ENCODE measurements at regions not wholly inside any gene's neighbourhood (a gene's known extent, or its start where the extent isn't known, plus 50 kb on each side); places are given as distances from the start of the nearest gene placed in this dataset.
"Not testable (repeated sequence)": the region's sequence is repeated elsewhere in the genome, so short reads cannot be mapped to it uniquely, and the experiment has no call there.

- H3K9me2 ChIP-seq (replicated peaks; ENCODE audit: low read length) = no peaks in the 10 kb centered on the region
- intact Hi-C loops (cut with micrococcal nuclease) = no loop called here
- H3K9me3 ChIP-seq (ENCODE audit: low read length) = no peaks in the 10 kb centered on the region
- BruUV-seq (replicated peaks) = no TSS peak
- H3F3A ChIP-seq (ENCODE audit: low read length, unreplicated experiment) = no peaks in the 10 kb centered on the region
- H3K4me3 ChIP-seq (ENCODE audit: low read length) = no peak overlapping the region
- no peak overlapping the region for H2AFZ ChIP-seq (ENCODE audit: low read length)
- H3K79me2 ChIP-seq (ENCODE audit: low read length) = no peaks in the 10 kb centered on the region
- POLR2A ChIA-PET (ENCODE audit: unreplicated experiment) = no interaction called here
- no peak for ATAC-seq
- no peaks in the 10 kb centered on the region for H3K27me3 ChIP-seq (ENCODE audit: low read length)
- H3K4me2 ChIP-seq (ENCODE audit: low read length) = no peak overlapping the region
- no peak overlapping the region for H3K9ac ChIP-seq (ENCODE audit: low read length)
- H3K36me3 ChIP-seq (ENCODE audit: low read depth, low read length) = no peaks in the 10 kb centered on the region
- TF ChIP-seq EZH2phosphoT487 (IDR thresholded peaks at IDR 0.05; ENCODE audit: borderline replicate concordance, low read length) = no peak
- no peak for TF ChIP-seq CTCF (conservative IDR thresholded peaks at IDR 0.05; ENCODE audit: low read depth, low read length)
- no peak for TF ChIP-seq EZH2 (IDR thresholded peaks at IDR 0.05; ENCODE audit: low read length, unreplicated experiment)
- no peaks in the 10 kb centered on the region for H3K4me1 ChIP-seq (ENCODE audit: insufficient read depth, low read length)
- H4K20me1 ChIP-seq (ENCODE audit: low read length) = no peaks in the 10 kb centered on the region
- CTCF ChIA-PET = no interaction called here
- no peak for DNase-seq
- H3K27ac ChIP-seq (ENCODE audit: low read length) = no peak overlapping the region
Measured at GRCh38 chr9:107827304-107827703, 337.7 kb upstream of the KLF4 start.

GRCh38 chr9:107826688-107826983 lies 337.1 kb upstream of the KLF4 start:
- ATAC-seq; BruUV-seq (replicated peaks); H2AFZ ChIP-seq (ENCODE audit: low read length); H3K27ac ChIP-seq (ENCODE audit: low read length); intact Hi-C loops (cut with micrococcal nuclease); H3K4me3 ChIP-seq (ENCODE audit: low read length); H3K9me2 ChIP-seq (replicated peaks; ENCODE audit: low read length); H3K4me2 ChIP-seq (ENCODE audit: low read length); H4K20me1 ChIP-seq (ENCODE audit: low read length); POLR2A ChIA-PET (ENCODE audit: unreplicated experiment); H3K36me3 ChIP-seq (ENCODE audit: low read depth, low read length); H3K4me1 ChIP-seq (ENCODE audit: insufficient read depth, low read length); H3K9me3 ChIP-seq (ENCODE audit: low read length); DNase-seq; H3K79me2 ChIP-seq (ENCODE audit: low read length); H3F3A ChIP-seq (ENCODE audit: low read length, unreplicated experiment); H3K27me3 ChIP-seq (ENCODE audit: low read length); H3K9ac ChIP-seq (ENCODE audit: low read length): not testable (repeated sequence)
- CTCF ChIA-PET = interaction anchor here (0.6 kb wide), 1 partner anchor 364 kb away, joined by 5 read pairs; no protein-coding TSS in a partner anchor

DNA sequence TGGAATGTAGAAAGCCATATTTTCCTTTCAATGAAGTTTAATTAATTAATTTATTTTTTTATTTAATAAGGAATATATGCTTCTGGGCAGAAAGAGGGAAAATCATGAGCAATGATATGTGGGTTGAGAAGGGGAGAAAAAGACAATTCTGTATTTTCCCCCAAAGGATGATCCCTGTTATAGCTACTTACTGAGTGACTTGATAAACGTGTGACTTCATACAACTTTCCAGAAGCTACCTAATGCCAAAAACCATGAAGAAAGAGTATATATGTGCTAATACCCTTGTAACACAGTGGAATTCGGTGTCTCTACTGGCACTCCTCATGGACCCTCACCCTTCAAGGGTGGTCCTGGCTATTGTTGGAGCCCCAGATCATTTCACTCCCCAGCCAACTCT lies 335.0 kb upstream of the KLF4 start:
- BruUV-seq (replicated peaks) = no TSS peak
- Histone ChIP-seq H3K9me2 (replicated peaks; ENCODE audit: low read length) (no peaks in the 10 kb centered on the region), H3K4me3 (ENCODE audit: low read length) (no peak overlapping the region), H4K20me1 (ENCODE audit: low read length) (no peaks in the 10 kb centered on the region), H3K4me2 (ENCODE audit: low read length) (no peak overlapping the region), H3K79me2 (ENCODE audit: low read length) (no peaks in the 10 kb centered on the region), H3K27ac (ENCODE audit: low read length) (no peak overlapping the region), H3K9me3 (ENCODE audit: low read length) (no peaks in the 10 kb centered on the region), H3K36me3 (ENCODE audit: low read depth, low read length) (no peaks in the 10 kb centered on the region), H2AFZ (ENCODE audit: low read length) (no peak overlapping the region), H3K4me1 (ENCODE audit: insufficient read depth, low read length) (no peaks in the 10 kb centered on the region), H3K9ac (ENCODE audit: low read length) (no peak overlapping the region), H3F3A (ENCODE audit: low read length, unreplicated experiment) (no peaks in the 10 kb centered on the region), H3K27me3 (ENCODE audit: low read length) (no peaks in the 10 kb centered on the region)
- TF ChIP-seq CTCF (conservative IDR thresholded peaks at IDR 0.05; ENCODE audit: low read depth, low read length) (no peak), EZH2phosphoT487 (IDR thresholded peaks at IDR 0.05; ENCODE audit: borderline replicate concordance, low read length) (no peak)
- ATAC-seq (no peak), DNase-seq (no peak)
- intact Hi-C loops (cut with micrococcal nuclease) = no loop called here
- POLR2A ChIA-PET (ENCODE audit: unreplicated experiment) = no interaction called here
- CTCF ChIA-PET = interaction anchor here (0.5 kb wide), 1 partner anchor 39 kb away, joined by 10 read pairs; no protein-coding TSS in a partner anchor
